ENCODE measurements at regions not wholly inside any gene's neighbourhood (a gene's known extent, or its start where the extent isn't known, plus 50 kb on each side); places are given as distances from the start of the nearest gene placed in this dataset.
A peak's percentile ranks its signal among the peaks of the same experiment; 100 is the strongest.

GRCh38 chr12:88940854-88941253 is 360.6 kb upstream of the KITLG start:
- H3K79me2 ChIP-seq = no peaks in the 10 kb centered on the region
- no peak for DNase-seq (ENCODE audit: low spot score)
- H4K20me1 ChIP-seq (ENCODE audit: insufficient read depth, poor library complexity, severe bottlenecking) = no peaks in the 10 kb centered on the region
- no peak overlapping the region for H3K4me3 ChIP-seq
- no peaks in the 10 kb centered on the region for H3K9me2 ChIP-seq (replicated peaks; ENCODE audit: insufficient read depth)
- H3K9me3 ChIP-seq (ENCODE audit: low read depth) = no peaks in the 10 kb centered on the region
- no peaks in the 10 kb centered on the region for H3K27me3 ChIP-seq
- no peaks in the 10 kb centered on the region for H3K4me1 ChIP-seq (ENCODE audit: insufficient read depth)
- H3K4me2 ChIP-seq = no peak overlapping the region
- H2AFZ ChIP-seq = no peak overlapping the region
- no peak overlapping the region for H3K27ac ChIP-seq
- TF ChIP-seq EZH2 (IDR thresholded peaks at IDR 0.05; ENCODE audit: borderline replicate concordance) (no peak), CTCF (IDR thresholded peaks at IDR 0.05; ENCODE audit: poor library complexity) (no peak), EZH2phosphoT487 (IDR thresholded peaks at IDR 0.05; ENCODE audit: low read depth, severe bottlenecking, unreplicated experiment) (no peak)
- WGBS (ENCODE audit: low lambda C conversion rate, missing lambda C conversion rate) = 87% methylated on average over 2 of the region's 2 CpGs
- no peaks in the 10 kb centered on the region for H3K36me3 ChIP-seq (replicated peaks; ENCODE audit: insufficient read depth, low read depth)

GRCh38 chr12:88935856-88936255 is 355.6 kb upstream of the KITLG start:
- no peaks in the 10 kb centered on the region for H3K9me2 ChIP-seq (replicated peaks; ENCODE audit: insufficient read depth)
- no peaks in the 10 kb centered on the region for H3K36me3 ChIP-seq (replicated peaks; ENCODE audit: insufficient read depth, low read depth)
- no peaks in the 10 kb centered on the region for H3K79me2 ChIP-seq
- no peak overlapping the region for H3K4me3 ChIP-seq
- H3K27ac ChIP-seq = no peak overlapping the region
- peaks cover 10% of the 10 kb centered on the region for H3K4me1 ChIP-seq (ENCODE audit: insufficient read depth)
- WGBS (ENCODE audit: low lambda C conversion rate, missing lambda C conversion rate) = 26% methylated on average over 3 of the region's 3 CpGs
- H4K20me1 ChIP-seq (ENCODE audit: insufficient read depth, poor library complexity, severe bottlenecking) = no peaks in the 10 kb centered on the region
- DNase-seq (ENCODE audit: low spot score) = no peak
- H3K27me3 ChIP-seq = no peaks in the 10 kb centered on the region
- TF ChIP-seq EZH2phosphoT487 (IDR thresholded peaks at IDR 0.05; ENCODE audit: low read depth, severe bottlenecking, unreplicated experiment) (peak; percentile 99), CTCF (IDR thresholded peaks at IDR 0.05; ENCODE audit: poor library complexity) (no peak)
- no peaks in the 10 kb centered on the region for H3K9me3 ChIP-seq (ENCODE audit: low read depth)
- H3K4me2 ChIP-seq = no peak overlapping the region
- no peak overlapping the region for H2AFZ ChIP-seq

GRCh38 chr12:88934163-88934747 is 354.0 kb upstream of the KITLG start:
- Histone ChIP-seq H4K20me1 (ENCODE audit: insufficient read depth, poor library complexity, severe bottlenecking) (no peaks in the 10 kb centered on the region), H3K4me1 (ENCODE audit: insufficient read depth) (peaks cover 10% of the 10 kb centered on the region), H3K79me2 (no peaks in the 10 kb centered on the region), H3K9me2 (replicated peaks; ENCODE audit: insufficient read depth) (no peaks in the 10 kb centered on the region), H3K4me3 (no peak overlapping the region), H3K36me3 (replicated peaks; ENCODE audit: insufficient read depth, low read depth) (no peaks in the 10 kb centered on the region), H2AFZ (no peak overlapping the region), H3K27ac (peak overlapping the region; percentile 56), H3K27me3 (no peaks in the 10 kb centered on the region), H3K9me3 (ENCODE audit: low read depth) (no peaks in the 10 kb centered on the region), H3K4me2 (no peak overlapping the region)
- peak; percentile 22 for DNase-seq (ENCODE audit: low spot score)
- 72% methylated on average over 3 of the region's 3 CpGs for WGBS (ENCODE audit: low lambda C conversion rate, missing lambda C conversion rate)
- no peak for TF ChIP-seq EZH2 (IDR thresholded peaks at IDR 0.05; ENCODE audit: borderline replicate concordance)

- Histone ChIP-seq H4K20me1 (ENCODE audit: insufficient read depth, poor library complexity, severe bottlenecking) (no peaks in the 10 kb centered on the region), H3K9me3 (ENCODE audit: low read depth) (no peaks in the 10 kb centered on the region), H3K4me1 (ENCODE audit: insufficient read depth) (peaks cover 16% of the 10 kb centered on the region), H3K27me3 (no peaks in the 10 kb centered on the region), H3K36me3 (replicated peaks; ENCODE audit: insufficient read depth, low read depth) (no peaks in the 10 kb centered on the region), H3K4me2 (peak overlapping the region; percentile 21), H3K79me2 (no peaks in the 10 kb centered on the region), H3K9me2 (replicated peaks; ENCODE audit: insufficient read depth) (no peaks in the 10 kb centered on the region), H3K4me3 (no peak overlapping the region), H3K27ac (peak overlapping the region; percentile 6), H2AFZ (no peak overlapping the region)
- no peak for TF ChIP-seq EZH2 (IDR thresholded peaks at IDR 0.05; ENCODE audit: borderline replicate concordance)
- 60% methylated on average over 2 of the region's 2 CpGs for WGBS (ENCODE audit: low lambda C conversion rate, missing lambda C conversion rate)
- no peak for DNase-seq (ENCODE audit: low spot score)
These were observed 352.2 kb upstream of the KITLG start for GRCh38 chr12:88932457-88932856.

Measured in hepatocyte (in vitro differentiated cells).